Thyroid gland (tissue), 4 donors: ENCODE measurements at regions not wholly inside any gene's neighbourhood (a gene's known extent, or its start where the extent isn't known, plus 50 kb on each side); places are given as distances from the start of the nearest gene placed in this dataset.

Experiments
- DNase-seq, 2 donors: peaks; one replicate each; pipeline ENCODE4 v3.0.0-alpha.2; 2019
- H3K27ac ChIP-seq, 3 donors: fragments of 200-600 bp; sonication (generic); 1 replicate in 2 of 3; 2 replicates in 1 of 3; pipeline ENCODE4 v1.5.1; 2016 to 2019; ENCODE audit warnings: mild to moderate bottlenecking in 1 of 3, moderate library complexity in 1 of 3
- H3K27me3 ChIP-seq: fragments of 200-600 bp; sonication (generic); one replicate; pipeline ENCODE4 v1.5.1; 2019
- H3K36me3 ChIP-seq, 2 donors: fragments of 200-600 bp; sonication (generic); one replicate each; pipeline ENCODE4 v1.5.1; 2016 to 2019
- H3K4me1 ChIP-seq, 2 donors: fragments of 200-600 bp; sonication (generic); one replicate each; pipeline ENCODE4 v1.5.1; 2017 to 2019
- H3K4me3 ChIP-seq, 3 donors: fragments of 200-600 bp; sonication (generic); replicated peaks in 1 of 3; 1 replicate in 2 of 3; 2 replicates in 1 of 3; pipeline ENCODE4 v1.5.1; 2016; ENCODE audit warnings: mild to moderate bottlenecking in 1 of 3
- H3K9me3 ChIP-seq: fragments of 200-600 bp; sonication (generic); one replicate; pipeline ENCODE4 v1.5.1; 2017
- POLR2A ChIP-seq, 2 donors: fragments of 450-650 bp; IDR thresholded peaks; one replicate each; pipeline ENCODE4 v1.6.1; 2017; ENCODE audit warnings: antibody characterized with exemption in 2 of 2, mild to moderate bottlenecking in 2 of 2, moderate library complexity in 1 of 2
- WGBS, 2 donors: methylation state at CpG; one replicate each; pipeline ENCODE4 v1.1.5; 2017; 5-methylcytosine and 5-hydroxymethylcytosine counted together
- intact Hi-C: fragments of 100-400 bp; cut with DNase I; formaldehyde crosslinking; loops from one replicate; pipeline ENCODE4 v1.15.1; 2023
- TF ChIP-seq, protein P1 (sequence below), 6 experiments: fragments of 200-600 bp in 3 of 6; fragments of 450-650 bp in 3 of 6; sonication (generic) in 3 of 6; IDR thresholded peaks; one replicate each; pipeline ENCODE4 v1.5.1; 2016 to 2019; ENCODE audit warnings: antibody characterized with exemption in 6 of 6, mild to moderate bottlenecking in 2 of 6, inconsistent platforms in 1 of 6, moderate library complexity in 1 of 6

DNA sequence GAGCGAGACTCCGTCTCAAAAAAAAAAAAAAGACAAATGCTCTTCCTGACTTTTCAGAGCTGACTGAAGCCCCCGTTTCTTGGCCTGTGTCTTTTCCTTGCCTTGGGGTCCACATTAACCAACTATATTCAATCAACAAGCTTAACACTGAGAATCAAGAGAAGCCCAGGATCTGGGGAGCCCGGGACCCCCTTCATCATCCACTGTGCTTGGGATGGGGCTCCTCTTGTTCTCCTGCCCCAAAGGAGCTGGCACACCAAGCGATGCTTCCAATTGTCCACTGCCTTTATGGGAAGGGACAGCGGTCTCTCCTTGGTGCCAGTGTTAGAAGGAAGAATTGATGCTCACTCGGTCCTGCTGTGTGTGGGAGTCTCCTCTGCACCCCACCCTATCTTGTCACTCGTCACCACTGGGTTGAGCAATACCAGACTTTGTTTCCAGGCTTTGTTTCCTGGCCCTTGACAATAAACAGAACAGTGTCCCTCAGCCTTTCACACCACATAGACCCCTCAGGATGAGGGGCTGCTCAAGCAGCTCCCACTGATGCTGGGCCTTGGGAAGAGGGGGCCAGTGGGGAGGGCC, 146.7 kb downstream of the KCNJ12 start:
- no peak overlapping the region for H3K4me3 ChIP-seq

DNA sequence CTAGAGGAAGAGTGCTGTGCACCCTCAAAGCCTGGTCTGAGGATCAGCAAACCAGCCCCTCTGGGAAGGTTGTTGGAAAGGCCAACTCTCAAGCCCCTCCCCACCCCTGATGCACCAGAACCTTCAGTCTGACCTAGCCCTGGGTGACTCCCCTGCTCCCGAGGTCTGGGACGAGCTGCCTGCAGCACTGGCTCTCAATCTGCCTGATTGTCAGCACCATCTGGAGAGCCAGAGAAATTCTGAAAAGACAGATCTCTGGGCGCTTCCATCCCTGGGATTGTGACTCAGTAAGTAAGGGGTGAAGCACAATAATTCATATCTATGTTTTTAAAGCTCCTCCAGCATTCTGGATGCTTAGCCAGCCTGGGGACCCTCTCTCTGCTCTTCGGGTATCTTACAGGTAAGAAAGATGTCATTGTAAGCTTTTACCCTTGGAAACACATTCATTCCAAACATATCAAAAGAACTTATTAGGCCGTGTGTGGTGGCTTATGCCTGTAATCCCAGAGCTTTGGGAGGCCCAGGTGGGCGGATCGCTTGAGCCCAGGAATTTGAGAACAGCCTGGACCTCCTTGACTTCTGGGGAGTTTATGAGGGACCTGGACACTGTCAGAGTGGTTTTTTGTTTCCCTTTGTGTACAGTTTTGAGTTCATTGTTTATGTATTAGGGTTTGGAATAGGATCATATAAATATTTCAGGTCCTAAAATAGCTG, 147.5 kb downstream of the KCNJ12 start:
- WGBS, 2 donors: 71 to 85% methylated on average over 7 of the region's 7 CpGs
- H3K36me3 ChIP-seq: no peaks in the 10 kb centered on the region

More for the DNA sequence above, 146.7 kb downstream of the KCNJ12 start:
- no peaks in the 10 kb centered on the region for H3K9me3 ChIP-seq
- TF ChIP-seq, protein P1, sequence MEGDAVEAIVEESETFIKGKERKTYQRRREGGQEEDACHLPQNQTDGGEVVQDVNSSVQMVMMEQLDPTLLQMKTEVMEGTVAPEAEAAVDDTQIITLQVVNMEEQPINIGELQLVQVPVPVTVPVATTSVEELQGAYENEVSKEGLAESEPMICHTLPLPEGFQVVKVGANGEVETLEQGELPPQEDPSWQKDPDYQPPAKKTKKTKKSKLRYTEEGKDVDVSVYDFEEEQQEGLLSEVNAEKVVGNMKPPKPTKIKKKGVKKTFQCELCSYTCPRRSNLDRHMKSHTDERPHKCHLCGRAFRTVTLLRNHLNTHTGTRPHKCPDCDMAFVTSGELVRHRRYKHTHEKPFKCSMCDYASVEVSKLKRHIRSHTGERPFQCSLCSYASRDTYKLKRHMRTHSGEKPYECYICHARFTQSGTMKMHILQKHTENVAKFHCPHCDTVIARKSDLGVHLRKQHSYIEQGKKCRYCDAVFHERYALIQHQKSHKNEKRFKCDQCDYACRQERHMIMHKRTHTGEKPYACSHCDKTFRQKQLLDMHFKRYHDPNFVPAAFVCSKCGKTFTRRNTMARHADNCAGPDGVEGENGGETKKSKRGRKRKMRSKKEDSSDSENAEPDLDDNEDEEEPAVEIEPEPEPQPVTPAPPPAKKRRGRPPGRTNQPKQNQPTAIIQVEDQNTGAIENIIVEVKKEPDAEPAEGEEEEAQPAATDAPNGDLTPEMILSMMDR (IDR thresholded peaks at IDR 0.05): no peak
- no peak for TF ChIP-seq POLR2A (IDR thresholded peaks at IDR 0.05)
- H3K4me1 ChIP-seq: no peaks in the 10 kb centered on the region
- no peaks in the 10 kb centered on the region for H3K36me3 ChIP-seq
- H3K27me3 ChIP-seq: no peaks in the 10 kb centered on the region
- WGBS, 2 donors: 84 to 91% methylated on average over 8 of the region's 8 CpGs
- intact Hi-C loops: no loop called here
- no peak overlapping the region for H3K27ac ChIP-seq
- DNase-seq: no peak

DNA sequence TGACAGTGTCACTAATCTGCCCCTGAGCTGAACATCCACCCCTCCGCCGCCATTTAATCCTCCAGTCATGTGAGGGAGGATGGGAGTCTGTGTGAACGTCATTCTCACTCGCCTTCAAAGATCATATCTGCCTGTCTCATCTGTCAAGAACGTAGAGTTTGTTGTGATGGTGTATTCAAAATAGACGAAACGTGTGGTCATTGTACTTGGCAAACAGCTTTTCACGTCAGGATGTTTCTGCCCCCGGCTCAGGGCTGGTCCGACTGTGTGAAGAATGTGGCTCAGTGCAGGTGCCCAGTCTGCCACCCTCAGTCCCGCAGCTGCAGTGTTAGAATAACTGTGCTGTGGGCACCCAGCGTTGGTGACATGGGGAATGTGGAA, 148.0 kb downstream of the KCNJ12 start:
- no peaks in the 10 kb centered on the region for H3K27me3 ChIP-seq
- H3K9me3 ChIP-seq: no peaks in the 10 kb centered on the region
- WGBS, 2 donors: 73 to 77% methylated on average over 12 of the region's 12 CpGs
- intact Hi-C loops: no loop called here
- H3K4me3 ChIP-seq: no peak overlapping the region
- no peaks in the 10 kb centered on the region for H3K4me1 ChIP-seq
- no peak overlapping the region for H3K27ac ChIP-seq
- TF ChIP-seq POLR2A (IDR thresholded peaks at IDR 0.05): no peak
- TF ChIP-seq, protein P1 (IDR thresholded peaks at IDR 0.05): no peak
- H3K36me3 ChIP-seq: no peaks in the 10 kb centered on the region
- DNase-seq: no peak

More for the DNA sequence above, 147.5 kb downstream of the KCNJ12 start:
- no peak for DNase-seq
- Histone ChIP-seq H3K27ac (no peak overlapping the region), H3K4me1 (no peaks in the 10 kb centered on the region), H3K27me3 (no peaks in the 10 kb centered on the region), H3K9me3 (no peaks in the 10 kb centered on the region), H3K4me3 (no peak overlapping the region)
- intact Hi-C loops: no loop called here
- TF ChIP-seq POLR2A (IDR thresholded peaks at IDR 0.05): no peak
- TF ChIP-seq, protein P1 (IDR thresholded peaks at IDR 0.05): no peak

DNA sequence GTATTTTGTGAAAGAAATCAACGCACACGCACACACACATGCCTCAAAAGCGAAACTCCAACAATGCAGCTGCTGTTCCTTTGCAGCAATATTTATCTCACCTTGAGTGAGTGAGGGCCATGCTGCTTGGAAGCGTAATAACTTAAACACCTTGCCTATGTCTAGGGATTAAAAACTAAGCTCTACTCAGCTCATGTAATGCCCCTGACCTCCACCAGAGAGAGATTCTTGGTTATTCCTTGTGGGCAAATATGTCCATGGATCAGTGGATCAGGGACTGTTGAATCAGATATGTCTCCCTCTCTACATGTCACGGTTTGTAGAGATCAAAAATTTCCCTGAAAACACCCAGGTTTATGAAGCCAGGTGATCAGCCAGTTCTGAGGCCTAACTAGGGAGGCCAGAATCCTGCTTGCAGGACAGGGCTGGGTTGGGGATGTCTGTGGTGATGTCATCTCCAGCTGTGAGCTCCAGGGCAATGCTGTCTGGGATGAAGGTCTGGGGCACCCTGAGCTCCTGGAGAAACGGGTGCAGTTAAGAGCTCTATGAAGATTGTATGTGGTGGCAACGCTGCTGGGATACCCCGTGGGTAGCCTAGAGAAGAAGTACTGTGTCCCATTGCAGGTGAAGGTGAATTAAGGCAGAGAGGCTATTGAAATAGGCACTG, 149.4 kb downstream of the KCNJ12 start:
- Histone ChIP-seq H3K27me3 (no peaks in the 10 kb centered on the region), H3K4me3 (no peak overlapping the region), H3K4me1 (no peaks in the 10 kb centered on the region), H3K27ac (no peak overlapping the region), H3K9me3 (no peaks in the 10 kb centered on the region), H3K36me3 (no peaks in the 10 kb centered on the region)
- TF ChIP-seq POLR2A (IDR thresholded peaks at IDR 0.05): no peak
- TF ChIP-seq, protein P1 (IDR thresholded peaks at IDR 0.05): peak in 1 of 6 experiments; percentile 23
- intact Hi-C loops: no loop called here
- peak in 1 of 2 donors; percentile 2 for DNase-seq
- WGBS, 2 donors: 81 to 83% methylated on average over 8 of the region's 8 CpGs
